ENCODE measurements at regions not wholly inside any gene's neighbourhood (a gene's known extent, or its start where the extent isn't known, plus 50 kb on each side); places are given as distances from the start of the nearest gene placed in this dataset.
A peak's percentile ranks its signal among the peaks of the same experiment; 100 is the strongest.

- DNase-seq (ENCODE audit: low read depth): no peak
These were observed 563.4 kb downstream of the BMP2 start for GRCh38 chr20:7330850-7331249.

GRCh38 chr20:7332169-7332568 lies 564.7 kb downstream of the BMP2 start:
- no peak for DNase-seq (ENCODE audit: low read depth)

DNA sequence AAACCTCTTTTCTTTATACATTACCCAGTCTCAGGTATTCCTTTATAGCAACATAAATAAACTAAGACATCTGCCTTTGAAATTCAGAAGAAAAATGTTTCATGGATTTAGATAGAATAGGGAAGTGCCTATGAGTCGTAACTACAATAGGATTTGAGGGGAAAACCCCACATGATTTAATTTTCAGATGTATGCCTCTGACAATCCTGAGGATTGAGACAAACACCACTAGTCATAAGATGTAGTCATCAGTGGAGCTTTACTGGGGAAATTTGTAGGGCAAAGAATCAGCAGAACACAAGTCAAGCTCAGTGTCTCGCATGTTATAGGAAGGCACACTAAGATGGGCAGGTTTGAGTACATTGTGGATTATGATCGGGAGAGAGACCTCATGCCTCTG lies 566.4 kb downstream of the BMP2 start:
- no peak for DNase-seq (ENCODE audit: low read depth)

GRCh38 chr20:7346026-7346425 lies 578.5 kb downstream of the BMP2 start:
- DNase-seq (ENCODE audit: low read depth): no peak

DNA sequence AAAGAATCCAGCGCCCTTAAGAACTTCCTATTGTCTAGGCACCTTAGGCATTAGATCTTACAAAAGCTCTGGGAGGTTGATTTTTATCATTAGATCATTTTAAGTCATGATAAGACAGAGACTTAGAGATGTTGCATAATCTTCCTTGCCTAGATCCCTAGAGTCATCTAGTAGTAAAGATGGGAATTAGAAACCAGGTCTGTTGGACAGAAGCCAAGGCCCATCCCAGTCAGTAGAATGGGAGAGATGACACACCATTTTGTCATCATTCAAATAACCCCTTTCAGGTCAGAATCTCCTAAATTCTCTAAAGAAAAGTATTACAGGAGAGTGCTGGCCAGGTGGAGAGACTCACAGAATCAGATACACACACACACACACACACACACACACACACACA lies 579.1 kb downstream of the BMP2 start:
- peak; percentile 4 for DNase-seq (ENCODE audit: low read depth)

DNA sequence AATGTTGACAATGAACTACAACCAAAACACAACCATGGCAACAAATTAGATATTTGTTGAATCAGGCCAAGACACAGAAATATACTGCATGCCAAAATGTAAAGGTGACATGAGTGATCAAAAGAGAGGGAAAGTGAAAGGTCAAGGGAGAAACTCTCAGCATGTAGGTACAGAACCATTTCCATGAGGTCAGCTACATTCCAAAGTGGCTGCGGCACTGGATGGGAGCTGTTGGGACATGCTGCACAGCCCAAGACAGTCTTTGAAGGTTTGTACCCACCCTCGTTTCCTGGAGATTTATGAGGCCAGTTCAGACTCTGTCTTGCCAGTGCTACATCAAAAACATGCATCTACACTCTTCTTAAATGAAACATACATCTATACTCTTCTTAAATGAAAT lies 579.9 kb downstream of the BMP2 start:
- no peak for DNase-seq (ENCODE audit: low read depth)

DNA sequence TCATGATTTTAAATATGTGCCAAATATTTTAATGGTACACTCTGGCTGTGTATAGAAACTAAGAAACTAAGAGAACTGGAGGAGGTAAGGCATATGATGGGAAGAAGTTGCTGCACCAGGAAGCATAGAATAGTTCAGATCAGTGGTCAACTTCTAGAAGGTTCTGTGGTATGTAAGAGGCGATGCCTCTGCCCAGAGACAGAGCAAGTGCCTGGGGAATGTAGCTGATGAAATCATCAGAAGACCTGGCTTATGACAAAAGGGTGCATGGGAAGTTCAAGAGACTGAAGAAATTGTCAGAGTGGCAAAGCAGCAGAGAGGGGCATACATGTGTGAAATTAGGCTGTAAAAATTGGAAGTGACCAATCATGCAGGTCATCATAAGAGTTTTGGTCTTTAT lies 580.8 kb downstream of the BMP2 start:
- DNase-seq (ENCODE audit: low read depth): no peak

DNA sequence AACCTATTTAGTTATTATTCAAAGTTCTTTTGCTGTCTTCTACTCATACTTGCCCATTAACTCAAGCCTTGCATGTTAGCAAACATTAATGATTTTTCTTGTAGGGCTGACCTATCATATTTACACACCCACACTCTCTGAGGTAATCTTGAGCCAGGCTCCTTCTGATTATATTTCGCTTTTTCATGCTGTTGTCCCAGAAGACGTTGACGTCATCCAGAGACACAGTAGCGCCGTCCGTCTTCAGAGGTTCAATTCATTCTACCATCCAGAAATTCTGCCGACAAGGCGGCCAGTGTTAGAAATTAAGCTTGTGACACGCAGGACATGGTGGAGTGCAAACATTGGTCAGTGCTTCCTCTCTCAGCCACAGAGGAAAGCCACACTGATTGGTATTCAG lies 584.7 kb downstream of the BMP2 start:
- no peak for DNase-seq (ENCODE audit: low read depth)

GRCh38 chr20:7355051-7355450 lies 585.2 kb downstream of the HAO1 start:
- DNase-seq (ENCODE audit: low read depth): no peak

- no peak for DNase-seq (ENCODE audit: low read depth)
These were observed 581.6 kb downstream of the HAO1 start for GRCh38 chr20:7358670-7359069.

GRCh38 chr20:7359739-7360138 lies 580.5 kb downstream of the HAO1 start:
- DNase-seq (ENCODE audit: low read depth): no peak

DNA sequence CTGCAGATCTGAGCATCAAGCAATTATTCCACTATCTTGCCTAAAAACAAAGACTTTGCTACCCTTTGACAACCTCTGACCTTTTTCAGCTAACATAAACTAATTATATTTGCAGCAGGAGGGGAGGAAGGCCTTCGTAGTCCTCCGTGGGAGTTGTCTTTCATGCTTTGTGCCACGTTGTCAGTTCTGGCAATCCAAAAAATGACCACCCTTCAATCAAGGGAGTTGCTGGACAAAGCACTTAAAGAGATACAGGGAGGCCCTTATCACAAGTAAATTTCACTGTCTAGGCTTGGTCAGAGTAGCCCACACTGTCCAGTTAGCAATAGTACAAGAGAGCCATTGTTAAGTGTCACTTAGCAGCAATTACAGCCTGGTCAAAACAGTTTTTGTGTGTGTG lies 578.9 kb downstream of the HAO1 start:
- DNase-seq (ENCODE audit: low read depth): no peak

GRCh38 chr20:7361931-7362330 lies 578.3 kb downstream of the HAO1 start:
- DNase-seq (ENCODE audit: low read depth): no peak

DNA sequence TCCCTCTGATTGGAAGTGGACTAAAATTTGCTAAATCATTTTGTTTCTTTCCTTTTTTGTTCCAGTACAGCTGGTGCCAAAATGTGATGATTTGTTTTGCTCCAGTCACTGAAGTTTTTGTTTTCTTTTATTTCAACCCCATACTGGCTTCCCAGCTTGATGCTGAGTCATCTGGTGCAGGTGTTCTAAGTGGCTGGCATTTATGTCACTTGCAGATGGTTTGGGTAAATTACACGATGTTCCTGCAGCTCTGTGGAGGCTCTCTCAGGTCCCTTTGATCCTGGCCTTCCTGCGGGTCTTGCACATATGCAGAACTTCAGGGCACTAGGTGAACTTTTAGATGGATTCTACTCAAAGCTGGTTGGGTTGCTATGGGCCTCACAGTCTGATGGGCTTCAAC lies 577.7 kb downstream of the HAO1 start:
- DNase-seq (ENCODE audit: low read depth): peak; percentile 14

DNA sequence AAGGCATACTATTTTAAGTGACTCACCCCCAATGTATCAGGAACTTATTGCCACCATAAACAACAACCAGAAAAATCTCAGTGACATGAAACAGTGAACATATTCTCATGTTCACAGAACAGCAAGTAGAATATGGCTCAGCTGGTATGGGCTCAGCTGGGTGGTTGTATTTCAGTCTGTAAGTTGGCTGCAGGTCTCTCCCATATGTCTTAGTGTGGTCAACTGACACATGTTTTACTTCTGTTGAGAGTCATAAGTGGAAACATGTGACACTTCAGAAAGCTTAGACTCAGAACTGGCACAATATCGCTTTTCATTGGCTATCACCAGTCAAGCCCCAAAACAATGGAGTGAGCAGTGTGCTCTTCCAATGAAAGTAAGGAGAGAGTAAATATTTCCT lies 574.1 kb downstream of the HAO1 start:
- DNase-seq (ENCODE audit: low read depth): no peak

- DNase-seq (ENCODE audit: low read depth): no peak
These were observed 568.6 kb downstream of the HAO1 start for GRCh38 chr20:7371518-7372163.

- DNase-seq (ENCODE audit: low read depth): peak; percentile 31
These were observed 564.4 kb downstream of the HAO1 start for GRCh38 chr20:7375905-7376304.

DNA sequence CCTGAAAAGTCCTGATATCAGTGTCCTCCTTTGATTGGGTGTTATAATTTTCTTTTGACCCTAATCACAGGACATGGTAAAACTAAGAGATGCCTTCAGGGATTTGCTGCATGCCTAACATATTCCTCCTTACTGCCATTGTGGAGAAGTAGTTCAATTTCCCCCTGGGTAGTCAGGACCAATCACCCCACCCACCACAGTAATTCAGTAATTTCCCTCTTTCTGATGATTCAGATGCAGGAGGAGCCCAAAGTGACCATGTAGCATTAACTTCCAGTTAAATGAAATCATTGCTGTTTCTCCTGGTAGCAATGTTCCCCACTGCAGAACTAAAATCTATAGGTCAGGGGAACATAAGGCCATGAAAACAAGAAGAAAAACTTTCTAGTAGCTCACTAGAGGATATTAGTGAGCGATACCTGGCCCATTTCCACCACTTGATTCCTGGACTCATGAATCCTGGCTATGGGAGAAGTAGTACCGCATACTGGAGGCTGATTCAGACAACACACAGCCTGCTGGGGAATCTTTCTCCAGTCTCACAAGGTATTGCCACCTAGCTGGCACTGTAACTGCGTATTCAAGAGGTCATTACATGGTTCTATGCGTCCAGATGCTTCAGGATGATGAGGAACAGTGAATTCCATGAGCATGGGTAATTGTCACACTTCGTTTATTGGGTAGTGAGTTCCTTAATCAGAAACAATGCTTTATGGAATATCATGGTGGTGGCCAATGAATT lies 561.2 kb downstream of the HAO1 start:
- DNase-seq (ENCODE audit: low read depth): no peak

DNA sequence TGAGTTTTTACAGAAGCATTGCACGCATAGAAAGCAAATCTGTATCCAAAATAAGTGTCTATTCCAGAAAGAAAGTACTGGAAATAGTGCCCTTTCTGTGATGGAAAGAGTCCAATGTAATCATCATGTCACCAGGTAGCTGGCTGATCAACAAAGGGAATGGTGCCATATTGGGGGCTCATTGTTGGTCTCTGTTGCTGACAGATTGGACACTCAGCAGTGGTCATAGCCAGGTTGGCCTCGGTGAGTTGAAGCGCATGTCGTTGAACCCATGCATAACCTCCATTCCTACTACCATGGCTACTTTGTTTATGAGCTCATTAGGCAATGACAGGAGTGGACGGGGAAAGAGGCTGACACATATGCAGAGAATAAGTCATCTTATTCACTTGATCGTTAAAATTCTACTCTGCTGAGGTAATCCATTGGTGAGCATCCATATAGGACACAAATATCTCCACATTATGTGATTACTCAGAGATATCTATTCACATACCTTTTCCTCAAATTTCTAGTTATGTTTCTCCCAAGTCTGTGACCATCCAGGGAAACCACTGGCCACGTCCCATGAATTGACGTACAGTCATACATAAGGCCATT lies 560.5 kb downstream of the HAO1 start:
- DNase-seq (ENCODE audit: low read depth): no peak

GRCh38 chr20:7383216-7383615 lies 557.0 kb downstream of the HAO1 start:
- DNase-seq (ENCODE audit: low read depth): no peak

- DNase-seq (ENCODE audit: low read depth): no peak
These were observed 552.5 kb downstream of the HAO1 start for GRCh38 chr20:7387638-7388193.

GRCh38 chr20:7389216-7389615 lies 551.0 kb downstream of the HAO1 start:
- DNase-seq (ENCODE audit: low read depth): no peak

All from LHCN-M2 (cell line).